Tibial nerve (tissue), 4 donors: ENCODE measurements at regions not wholly inside any gene's neighbourhood (a gene's known extent, or its start where the extent isn't known, plus 50 kb on each side); places are given as distances from the start of the nearest gene placed in this dataset.

Experiments
- CTCF ChIP-seq, 5 experiments: fragments of 200-600 bp in 3 of 5; fragments of 450-650 bp in 2 of 5; sonication (generic) in 3 of 5; IDR thresholded peaks; one replicate each; pipeline ENCODE4 v1.5.1; 2016 to 2019; ENCODE audit warnings: antibody characterized with exemption in 5 of 5, mild to moderate bottlenecking in 3 of 5, moderate library complexity in 2 of 5
- EP300 ChIP-seq, 2 donors: sonication (generic); formaldehyde crosslinking; IDR thresholded peaks; one replicate each; pipeline ENCODE4 v1.6.1; 2017; ENCODE audit warnings: antibody characterized with exemption in 2 of 2, mild to moderate bottlenecking in 1 of 2
- POLR2A ChIP-seq, 2 donors: fragments of 450-650 bp; IDR thresholded peaks; one replicate each; pipeline ENCODE4 v1.6.1; 2017; ENCODE audit warnings: antibody characterized with exemption in 2 of 2, mild to moderate bottlenecking in 2 of 2, moderate library complexity in 2 of 2

GRCh38 chr18:64693766-64694165 lies 544.9 kb upstream of the LINC00305 start:
- TF ChIP-seq POLR2A (IDR thresholded peaks at IDR 0.05) (no peak), CTCF (IDR thresholded peaks at IDR 0.05) (no peak), EP300 (IDR thresholded peaks at IDR 0.05) (no peak)
